ENCODE measurements at regions not wholly inside any gene's neighbourhood (a gene's known extent, or its start where the extent isn't known, plus 50 kb on each side); places are given as distances from the start of the nearest gene placed in this dataset.

GRCh38 chr4:104394406-104395167 lies 100.1 kb downstream of the CXXC4 start:
- TF ChIP-seq CTCF (IDR thresholded peaks at IDR 0.05; ENCODE audit: low read length) (no peak), EZH2 (optimal IDR thresholded peaks at IDR 0.05; ENCODE audit: low read depth, low read length) (no peak)

All from MM.1S (cell line).